ENCODE measurements at regions not wholly inside any gene's neighbourhood (a gene's known extent, or its start where the extent isn't known, plus 50 kb on each side); places are given as distances from the start of the nearest gene placed in this dataset.

- TF ChIP-seq CTCF (IDR thresholded peaks at IDR 0.05 in 4 of 5, conservative IDR thresholded peaks at IDR 0.05 in 1 of 5) = no peak
- no peak for TF ChIP-seq POLR2A (IDR thresholded peaks at IDR 0.05)
Measured at GRCh38 chr15:97672586-97672985, 287.9 kb upstream of the ARRDC4 start.

All from gastrocnemius medialis (tissue), 4 donors.